ENCODE measurements at regions not wholly inside any gene's neighbourhood (a gene's known extent, or its start where the extent isn't known, plus 50 kb on each side); places are given as distances from the start of the nearest gene placed in this dataset.
A peak's percentile ranks its signal among the peaks of the same experiment; 100 is the strongest.

- intact Hi-C loops (cut with DNase I): no loop called here
- no peak for DNase-seq
Measured at GRCh38 chr12:61797266-61797665, 462.9 kb upstream of the USP15 start.

- no peak for DNase-seq
Measured at GRCh38 chr12:61798778-61799177, 461.4 kb upstream of the USP15 start.

GRCh38 chr12:61804301-61804700, 455.9 kb upstream of the USP15 start:
- intact Hi-C loops (cut with DNase I): no loop called here
- no peak for DNase-seq

More at GRCh38 chr12:61798778-61799177, 461.4 kb upstream of the USP15 start:
- intact Hi-C loops (cut with DNase I): no loop called here

GRCh38 chr12:61808856-61809255, 451.3 kb upstream of the USP15 start:
- DNase-seq: peak in 1 of 10 donors; percentile 11
- intact Hi-C loops (cut with DNase I): no loop called here

- intact Hi-C loops (cut with DNase I): no loop called here
- no peak for DNase-seq
Measured at GRCh38 chr12:61810486-61810885, 449.7 kb upstream of the USP15 start.

GRCh38 chr12:61821381-61821780, 438.8 kb upstream of the USP15 start:
- intact Hi-C loops (cut with DNase I): no loop called here
- DNase-seq: no peak

- DNase-seq: peak in 2 of 10 donors; percentile 55 to 58
- intact Hi-C loops (cut with DNase I): no loop called here
Measured at GRCh38 chr12:61823102-61823501, 437.1 kb upstream of the USP15 start.

- DNase-seq: no peak
- intact Hi-C loops (cut with DNase I): no loop called here
Measured at GRCh38 chr12:61846765-61847164, 413.4 kb upstream of the USP15 start.

GRCh38 chr12:61848893-61849292, 411.3 kb upstream of the USP15 start:
- peak in 1 of 10 donors; percentile 57 for DNase-seq
- intact Hi-C loops (cut with DNase I): no loop called here

GRCh38 chr12:61853945-61854344, 406.3 kb upstream of the USP15 start:
- intact Hi-C loops (cut with DNase I): no loop called here
- DNase-seq: no peak

GRCh38 chr12:61854902-61855301, 405.3 kb upstream of the USP15 start:
- intact Hi-C loops (cut with DNase I): no loop called here

GRCh38 chr12:61857968-61858367, 402.2 kb upstream of the USP15 start:
- intact Hi-C loops (cut with DNase I): no loop called here
- DNase-seq: no peak

More at GRCh38 chr12:61854902-61855301, 405.3 kb upstream of the USP15 start:
- no peak for DNase-seq

GRCh38 chr12:61860451-61860850, 399.8 kb upstream of the USP15 start:
- intact Hi-C loops (cut with DNase I): no loop called here
- no peak for DNase-seq

- intact Hi-C loops (cut with DNase I): no loop called here
- DNase-seq: no peak
Measured at GRCh38 chr12:61862986-61863385, 397.2 kb upstream of the USP15 start.

- DNase-seq: no peak
- intact Hi-C loops (cut with DNase I): no loop called here
Measured at GRCh38 chr12:61863811-61864210, 396.4 kb upstream of the USP15 start.

GRCh38 chr12:61869796-61870195, 390.4 kb upstream of the USP15 start:
- intact Hi-C loops (cut with DNase I): no loop called here
- DNase-seq: no peak

GRCh38 chr12:61870658-61871484, 389.3 kb upstream of the USP15 start:
- intact Hi-C loops (cut with DNase I): no loop called here
- DNase-seq: no peak

GRCh38 chr12:61871485-61871810, 388.8 kb upstream of the USP15 start:
- intact Hi-C loops (cut with DNase I): no loop called here

GRCh38 chr12:61879229-61879628, 381.0 kb upstream of the USP15 start:
- intact Hi-C loops (cut with DNase I): no loop called here
- peak in 3 of 10 donors; percentile 61 to 81 (median 78) for DNase-seq

More at GRCh38 chr12:61871485-61871810, 388.8 kb upstream of the USP15 start:
- DNase-seq: no peak

- peak in 3 of 10 donors; percentile 49 to 58 (median 52) for DNase-seq
- intact Hi-C loops (cut with DNase I): no loop called here
Measured at GRCh38 chr12:61880186-61880585, 380.0 kb upstream of the USP15 start.

- intact Hi-C loops (cut with DNase I): no loop called here
- DNase-seq: no peak
Measured at GRCh38 chr12:61891632-61892031, 368.6 kb upstream of the USP15 start.

GRCh38 chr12:61894168-61894567, 366.0 kb upstream of the USP15 start:
- intact Hi-C loops (cut with DNase I): no loop called here
- no peak for DNase-seq
